ENCODE measurements at regions not wholly inside any gene's neighbourhood (a gene's known extent, or its start where the extent isn't known, plus 50 kb on each side); places are given as distances from the start of the nearest gene placed in this dataset.
"Not testable (repeated sequence)": the region's sequence is repeated elsewhere in the genome, so short reads cannot be mapped to it uniquely, and the experiment has no call there.

DNA sequence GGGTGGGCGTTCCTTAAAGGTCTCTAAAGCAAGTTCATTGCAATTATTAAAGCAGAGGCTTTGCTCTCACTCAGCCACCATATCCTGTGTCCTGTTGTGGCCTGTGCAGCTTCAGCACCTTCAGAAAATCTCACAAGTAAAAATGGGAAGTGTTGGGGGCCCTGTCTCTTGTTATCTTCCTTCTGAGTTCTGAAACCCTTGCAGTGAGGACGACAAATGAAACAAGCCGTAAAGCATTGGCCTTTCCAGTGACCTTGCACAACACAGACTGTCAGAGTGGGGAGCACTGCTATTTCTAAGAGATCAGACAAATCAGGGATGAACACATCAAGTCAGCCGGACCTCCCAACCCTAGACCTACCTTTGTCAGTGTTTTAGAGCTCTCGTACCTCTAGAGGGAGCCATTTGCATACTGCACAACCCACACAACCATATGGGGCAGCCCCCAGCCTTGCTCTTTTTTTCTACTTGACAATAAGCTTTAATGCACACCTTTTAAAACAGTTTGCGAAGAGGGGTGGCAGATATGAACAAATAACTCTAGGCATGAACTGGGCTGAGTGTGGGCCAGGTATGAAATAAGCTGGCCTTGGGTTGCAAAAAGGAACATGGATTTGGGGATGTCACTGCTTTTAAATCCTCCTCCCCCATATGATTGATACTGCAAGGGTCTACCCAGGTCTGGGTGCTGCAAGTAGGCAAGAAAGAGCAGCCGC is 89.8 kb downstream of the KATNIP start:
- peak; percentile 65 for DNase-seq

DNA sequence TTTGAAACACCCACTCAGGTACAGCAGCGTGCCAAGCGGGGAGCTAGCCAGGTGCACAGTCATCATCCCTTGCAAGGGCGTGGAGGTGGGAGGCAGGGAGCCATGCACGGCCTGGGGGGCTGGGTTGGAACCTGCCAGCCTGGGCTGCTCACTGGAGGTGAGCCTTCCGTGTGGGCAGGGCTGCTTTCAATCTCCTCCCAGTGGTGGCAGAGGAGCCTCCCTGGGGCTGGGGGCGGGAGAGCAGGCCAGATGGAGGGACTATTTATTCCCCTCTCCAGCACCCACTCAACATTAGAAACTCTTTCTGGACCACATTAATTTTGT is 90.3 kb downstream of the KATNIP start:
- DNase-seq: no peak

- no peak for DNase-seq
These were observed 91.3 kb downstream of the KATNIP start for GRCh38 chr16:27641260-27641659.

- not testable (repeated sequence) for DNase-seq
These were observed 91.9 kb downstream of the KATNIP start for GRCh38 chr16:27641734-27642415.

DNA sequence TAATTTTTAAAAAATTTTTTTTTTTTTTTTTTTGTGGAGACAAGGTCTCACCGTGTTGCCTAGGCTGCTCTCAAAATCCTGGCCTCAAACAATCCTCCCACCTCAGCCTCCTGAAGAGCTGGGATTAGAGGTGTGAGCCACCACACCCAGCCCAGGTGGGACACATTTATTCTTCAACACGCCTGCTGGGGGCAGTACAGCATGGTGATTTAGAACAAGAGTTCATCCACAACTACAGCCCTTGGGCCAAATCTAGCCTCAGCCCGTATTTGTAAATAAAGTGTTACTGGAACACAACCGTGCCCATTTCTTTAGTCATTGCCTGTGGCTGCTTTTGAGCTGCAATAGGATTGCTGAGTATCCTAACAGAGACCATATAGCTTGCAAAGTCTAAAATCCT is 92.8 kb downstream of the KATNIP start:
- peak; percentile 10 for DNase-seq

DNA sequence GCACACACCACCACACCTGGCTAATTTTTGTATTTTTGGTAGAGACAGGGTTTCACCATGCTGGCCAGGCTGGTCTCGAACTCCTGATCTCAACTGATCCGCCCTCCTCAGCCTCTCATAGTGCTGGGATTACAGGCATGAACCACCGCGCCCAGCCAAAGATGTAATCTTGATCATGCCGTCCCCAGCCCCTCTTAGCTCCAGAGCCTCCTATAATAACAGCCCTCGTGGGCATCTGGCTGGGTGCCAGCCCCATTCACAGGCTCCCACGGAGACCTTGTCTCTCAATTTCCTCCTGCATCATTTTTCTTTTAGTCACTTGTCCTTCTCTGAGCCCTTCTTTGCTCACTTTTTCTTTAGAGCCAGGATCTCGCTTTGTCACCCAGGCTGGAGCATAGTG is 94.2 kb downstream of the KATNIP start:
- DNase-seq: no peak

DNA sequence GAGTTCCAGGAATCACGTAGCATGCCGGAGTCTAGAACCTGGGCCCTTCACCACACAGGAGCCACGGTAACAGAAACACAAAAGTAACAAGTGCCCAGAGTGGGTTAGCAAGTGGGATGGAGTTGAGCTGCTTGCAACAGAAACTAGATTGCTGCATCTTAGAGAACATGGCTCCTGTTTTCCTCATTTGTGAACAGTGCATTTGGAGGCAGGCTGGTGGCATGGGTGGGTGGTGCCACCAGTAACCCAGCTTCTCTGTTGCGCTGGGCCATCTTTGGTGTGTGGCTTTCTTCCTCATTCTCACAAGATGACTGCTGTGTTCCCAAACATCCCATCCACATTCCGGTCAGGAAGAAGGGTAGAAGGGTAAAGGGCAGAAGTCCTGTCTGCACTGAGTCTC is 95.5 kb downstream of the KATNIP start:
- DNase-seq: no peak

DNA sequence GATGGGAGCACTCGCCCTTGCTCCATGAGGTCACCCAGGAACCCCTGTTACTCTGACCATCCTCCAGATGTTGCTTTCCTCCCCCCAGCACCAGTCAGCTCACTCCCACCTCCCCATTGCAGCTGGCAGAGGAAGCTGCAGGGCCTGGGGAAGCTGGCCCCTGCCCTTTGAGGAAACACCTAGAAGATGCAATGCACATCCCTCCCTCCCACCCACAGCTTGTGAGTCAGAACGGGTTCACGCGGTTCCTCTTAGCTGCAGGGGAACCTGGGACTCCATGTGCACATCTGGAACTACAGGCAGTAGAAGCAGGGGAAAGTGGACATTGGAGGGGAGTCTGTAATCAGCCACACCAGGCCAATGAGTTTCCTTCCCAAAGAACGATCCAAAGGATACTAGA is 96.9 kb downstream of the KATNIP start:
- DNase-seq: no peak

DNA sequence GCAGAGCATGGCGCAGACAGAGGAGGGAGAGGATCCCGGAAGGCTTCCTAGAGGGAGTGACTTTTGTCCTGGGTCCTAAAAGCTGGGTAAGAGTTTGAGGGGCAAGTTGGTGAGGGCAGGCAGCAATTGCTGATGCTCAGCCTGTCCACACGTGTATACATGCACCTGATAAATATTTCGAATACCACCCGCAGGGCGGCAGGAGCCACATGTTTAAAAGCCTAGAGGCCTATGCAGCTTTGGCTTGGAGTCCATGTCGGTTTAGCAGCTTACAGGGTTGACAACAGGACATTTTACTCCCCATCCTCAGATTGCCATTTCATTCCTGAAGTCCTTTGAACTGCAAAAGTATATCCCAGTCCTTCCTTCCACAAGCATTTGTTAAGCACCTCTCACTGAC is 99.1 kb downstream of the KATNIP start:
- DNase-seq: no peak

DNA sequence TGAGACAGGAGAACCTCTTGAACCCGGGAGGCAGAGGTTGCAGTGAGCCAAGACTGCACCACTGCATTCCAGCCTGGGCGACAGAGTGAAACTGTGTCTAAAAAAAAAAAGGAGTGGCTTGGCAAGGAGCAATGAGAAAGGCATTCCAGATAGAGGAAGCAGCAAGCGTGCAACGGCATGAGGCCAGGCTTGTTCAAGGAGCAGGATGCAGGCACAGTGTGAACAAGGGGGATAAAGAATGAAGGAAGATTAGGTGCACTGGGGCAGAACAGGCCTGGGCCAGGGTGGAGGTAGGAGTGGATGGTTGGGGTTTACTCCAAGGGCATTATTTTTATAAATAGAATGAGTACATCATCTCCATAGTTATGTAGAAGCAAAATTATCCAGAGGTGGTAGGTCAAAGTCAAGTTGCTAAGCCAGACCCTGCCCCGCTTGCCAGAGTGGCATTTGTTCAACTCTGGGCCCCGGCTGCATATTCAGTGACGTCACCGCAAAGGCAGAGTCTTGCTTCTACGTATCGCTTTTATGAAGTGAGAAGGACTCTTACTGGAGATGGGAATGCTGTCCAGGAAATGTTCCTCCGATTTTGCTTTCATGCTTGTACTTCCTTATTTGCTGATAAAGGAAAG is 100.2 kb downstream of the KATNIP start:
- DNase-seq: no peak

DNA sequence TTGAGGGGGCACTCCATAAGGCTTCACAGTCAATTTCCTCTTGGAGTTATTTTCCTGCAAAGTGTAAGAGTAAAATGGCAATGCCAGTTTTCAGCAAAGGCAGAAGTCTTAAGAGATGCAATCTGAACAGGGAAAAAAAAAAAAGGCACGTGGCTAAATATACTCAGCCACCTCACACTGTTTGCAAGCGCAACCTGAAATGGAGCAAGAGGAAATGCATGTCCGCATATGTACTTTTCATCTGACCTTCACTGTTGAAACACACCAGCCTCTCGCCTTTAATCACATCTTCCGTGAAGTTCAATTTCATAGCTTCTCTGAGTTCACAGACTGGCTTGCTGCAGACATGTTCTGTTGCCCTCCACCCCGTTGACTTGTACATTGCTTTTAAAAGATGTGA is 101.4 kb downstream of the KATNIP start:
- DNase-seq: no peak

- no peak for DNase-seq
These were observed 107.9 kb downstream of the KATNIP start for GRCh38 chr16:27657811-27658210.

DNA sequence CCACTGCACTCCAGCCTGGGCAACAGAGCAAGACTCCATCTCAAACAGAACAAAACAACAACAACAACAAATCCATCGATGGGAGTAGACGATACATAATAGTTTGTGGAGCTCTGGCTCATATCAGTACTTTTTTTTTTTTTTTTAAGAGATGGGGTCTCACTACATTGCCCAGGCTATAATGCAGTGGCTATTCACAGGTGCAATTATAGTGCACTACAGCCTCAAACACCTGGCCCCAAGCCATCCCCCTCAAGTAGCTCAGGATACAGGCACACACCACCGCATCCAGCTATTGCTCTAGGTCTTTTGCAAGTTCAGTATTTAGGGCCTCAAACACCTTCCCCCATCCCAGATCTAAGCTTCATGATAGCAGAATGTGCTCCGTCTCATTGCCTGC is 110.6 kb downstream of the KATNIP start:
- no peak for DNase-seq

GRCh38 chr16:27663235-27663634 is 113.3 kb downstream of the KATNIP start:
- DNase-seq: not testable (repeated sequence)

- DNase-seq: peak; percentile 64
These were observed 115.9 kb downstream of the KATNIP start for GRCh38 chr16:27665881-27666280.

- DNase-seq: no peak
These were observed 120.3 kb downstream of the KATNIP start for GRCh38 chr16:27670071-27670810.

- DNase-seq: no peak
These were observed 121.5 kb downstream of the KATNIP start for GRCh38 chr16:27671410-27671809.

DNA sequence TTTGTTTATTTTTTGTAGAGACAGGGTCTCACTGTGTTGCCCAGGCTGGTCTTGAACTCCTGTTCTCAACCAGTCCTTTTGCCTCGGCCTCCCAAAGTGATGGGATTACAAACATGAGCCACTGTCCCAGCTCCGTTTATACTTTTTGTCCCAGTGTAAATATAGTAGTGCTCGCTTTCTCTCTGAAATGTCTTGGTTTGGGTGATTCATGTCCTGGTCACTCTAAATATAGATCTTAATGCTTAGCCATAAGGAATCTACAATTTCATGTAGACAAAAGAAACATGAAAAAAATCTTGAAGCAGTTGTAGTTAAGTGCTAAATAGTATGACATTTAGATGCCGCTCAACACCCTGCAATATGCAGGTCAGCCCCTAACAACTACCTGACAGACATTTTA is 126.9 kb downstream of the KATNIP start:
- DNase-seq: peak; percentile 53

DNA sequence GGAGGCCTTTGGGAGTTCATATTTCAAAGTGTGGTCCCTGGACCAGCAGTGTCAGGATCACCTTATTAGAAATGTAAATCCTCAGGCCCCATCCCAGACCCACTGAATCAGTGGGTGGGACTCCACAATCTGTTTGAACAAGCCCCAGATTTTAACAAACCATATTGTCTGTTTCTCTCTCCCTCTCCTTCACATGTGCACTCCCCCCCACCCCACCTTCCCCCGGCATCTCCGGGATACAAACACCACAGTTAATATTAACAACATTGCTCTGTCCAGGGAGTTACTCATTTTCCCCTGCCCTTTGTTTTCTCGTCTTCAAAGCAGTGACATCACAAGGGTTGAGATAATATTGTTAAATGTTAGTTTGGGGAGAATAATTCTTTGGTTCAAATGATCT is 127.3 kb downstream of the KATNIP start:
- no peak for DNase-seq

GRCh38 chr16:27678955-27679354 is 129.0 kb downstream of the KATNIP start:
- no peak for DNase-seq

- no peak for DNase-seq
These were observed 130.0 kb downstream of the KATNIP start for GRCh38 chr16:27679899-27680298.

GRCh38 chr16:27681681-27682080 is 131.7 kb downstream of the KATNIP start:
- DNase-seq: no peak

DNA sequence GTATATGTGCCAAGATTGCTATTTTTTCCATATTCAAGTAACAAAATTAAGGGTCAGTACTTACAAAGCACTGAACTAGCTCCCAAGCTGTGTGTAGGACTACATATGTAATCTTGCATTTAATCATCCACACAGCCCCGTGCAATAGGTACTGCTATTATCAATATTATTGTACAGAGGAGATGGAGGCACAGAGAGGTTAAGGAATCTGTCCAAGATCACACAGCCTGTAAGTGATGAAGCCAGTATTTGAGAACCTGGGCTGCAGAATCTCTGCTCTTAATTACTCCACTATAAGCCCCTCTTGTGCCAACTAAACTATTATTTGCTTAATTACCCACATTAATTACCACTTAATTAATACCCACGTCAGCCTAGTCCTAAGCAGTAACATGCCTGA is 134.1 kb downstream of the KATNIP start:
- DNase-seq: no peak

GRCh38 chr16:27685807-27686206 is 135.9 kb downstream of the KATNIP start:
- DNase-seq: peak; percentile 36

All from fibroblast of upper back skin (primary cell).